Activated T-cell treated with anti-CD3 and anti-CD28 coated beads for 4 hours (primary cell): ENCODE measurements at regions not wholly inside any gene's neighbourhood (a gene's known extent, or its start where the extent isn't known, plus 50 kb on each side); places are given as distances from the start of the nearest gene placed in this dataset.

Experiments
- DNase-seq: peaks from one replicate; pipeline ENCODE4 v3.0.0-alpha.2; 2020

GRCh38 chr2:16021611-16022363, 81.4 kb downstream of the MYCN start:
- no peak for DNase-seq

- no peak for DNase-seq
Observed at GRCh38 chr2:16020389-16021008, 80.1 kb downstream of the MYCN start.

DNA sequence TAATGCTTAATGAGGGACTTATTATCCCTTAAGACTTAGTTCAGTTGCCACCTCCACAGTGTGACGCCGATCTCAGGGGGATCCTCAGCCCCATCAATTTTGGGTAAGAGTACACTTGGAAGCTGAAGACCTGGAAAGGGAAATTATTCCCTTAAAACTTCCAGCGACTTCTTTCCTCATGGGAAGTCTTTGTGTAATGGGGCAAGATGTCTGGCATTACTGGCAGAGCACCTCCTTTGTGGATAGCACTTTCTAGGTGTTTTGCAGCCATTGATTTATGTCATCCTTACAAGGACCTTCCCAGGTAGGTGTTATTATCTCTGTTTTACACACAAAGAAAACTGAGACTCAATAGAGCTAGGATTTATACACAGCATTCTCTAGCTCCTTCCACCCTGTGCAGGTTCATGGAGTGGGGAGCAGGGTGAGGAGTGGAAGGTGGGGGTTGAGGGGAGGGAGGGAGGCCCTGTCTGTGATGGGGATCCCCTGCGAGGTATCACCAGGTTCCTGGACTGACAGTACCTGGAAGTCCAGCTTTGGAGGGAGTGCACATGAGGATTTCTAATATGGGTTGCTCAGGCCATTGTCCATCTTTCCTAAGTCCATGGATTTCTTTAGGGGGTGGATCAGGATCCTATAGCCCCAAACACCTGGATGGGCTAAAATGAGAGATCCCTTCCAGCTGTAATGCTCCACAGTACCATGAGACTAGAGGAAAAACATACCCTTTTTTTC, 79.4 kb downstream of the MYCN start:
- no peak for DNase-seq

DNA sequence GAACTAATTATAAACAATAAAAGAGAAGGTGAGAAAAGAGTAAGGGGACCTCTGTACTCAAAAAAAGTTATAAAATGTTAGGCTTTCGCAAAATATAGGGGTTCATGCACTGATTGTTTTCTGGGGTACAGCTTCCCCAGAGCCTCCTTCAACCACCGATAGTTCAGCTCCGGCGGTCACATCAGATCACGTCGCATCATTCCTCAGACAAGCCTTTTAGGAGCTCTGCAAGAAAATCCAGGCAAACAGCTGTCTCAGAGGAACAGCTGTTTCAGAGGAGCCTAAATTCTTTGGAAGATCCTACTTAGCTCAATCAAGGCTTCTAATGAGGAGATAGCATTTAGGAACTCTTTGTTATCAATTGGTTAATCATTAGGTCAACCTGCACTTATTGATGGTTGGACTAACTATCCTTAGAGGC, 78.7 kb downstream of the MYCN start:
- DNase-seq = no peak

- DNase-seq = no peak
Observed at GRCh38 chr2:16018277-16019059, 78.1 kb downstream of the MYCN start.

DNA sequence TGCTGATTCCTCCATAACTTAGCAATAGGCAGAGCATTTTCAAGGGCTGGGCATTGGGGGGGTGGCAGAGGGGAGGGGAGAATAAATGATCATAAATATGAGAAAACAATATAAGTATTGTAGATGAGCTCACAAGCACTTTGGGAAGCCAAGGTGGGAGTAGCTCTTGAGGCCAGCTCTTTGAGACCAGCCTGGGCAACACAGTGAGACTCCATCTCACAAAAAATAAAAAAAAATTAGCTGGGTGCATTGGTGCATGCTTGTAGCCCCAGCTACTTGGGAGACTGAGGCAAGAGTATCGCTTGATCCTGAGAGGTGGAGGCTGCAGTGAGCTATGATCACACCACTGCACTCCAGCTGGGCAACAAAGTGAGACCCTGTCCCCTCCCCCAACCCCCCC, 75.9 kb downstream of the MYCN start:
- DNase-seq = no peak

DNA sequence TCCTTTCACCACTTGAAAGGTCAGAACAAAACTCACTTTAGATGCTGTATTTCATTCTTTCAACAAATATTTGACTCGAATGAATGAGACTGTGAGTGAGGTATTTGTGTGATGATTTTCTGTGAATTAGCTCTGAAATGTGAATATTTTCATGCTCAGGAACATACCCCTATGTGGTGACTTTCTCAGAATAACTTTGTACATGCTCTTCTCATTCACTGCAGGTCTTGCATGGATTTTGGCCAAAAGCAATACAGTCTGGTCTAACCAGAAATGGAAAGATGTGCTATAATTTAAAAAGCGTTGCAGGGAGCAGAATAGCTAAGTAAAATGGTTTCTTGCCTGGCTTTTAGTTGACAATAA, 75.5 kb downstream of the MYCN start:
- DNase-seq = no peak

- DNase-seq = no peak
Observed at GRCh38 chr2:16015210-16015902, 75.0 kb downstream of the MYCN start.

- DNase-seq = no peak
Observed at GRCh38 chr2:16014802-16015201, 74.5 kb downstream of the MYCN start.

DNA sequence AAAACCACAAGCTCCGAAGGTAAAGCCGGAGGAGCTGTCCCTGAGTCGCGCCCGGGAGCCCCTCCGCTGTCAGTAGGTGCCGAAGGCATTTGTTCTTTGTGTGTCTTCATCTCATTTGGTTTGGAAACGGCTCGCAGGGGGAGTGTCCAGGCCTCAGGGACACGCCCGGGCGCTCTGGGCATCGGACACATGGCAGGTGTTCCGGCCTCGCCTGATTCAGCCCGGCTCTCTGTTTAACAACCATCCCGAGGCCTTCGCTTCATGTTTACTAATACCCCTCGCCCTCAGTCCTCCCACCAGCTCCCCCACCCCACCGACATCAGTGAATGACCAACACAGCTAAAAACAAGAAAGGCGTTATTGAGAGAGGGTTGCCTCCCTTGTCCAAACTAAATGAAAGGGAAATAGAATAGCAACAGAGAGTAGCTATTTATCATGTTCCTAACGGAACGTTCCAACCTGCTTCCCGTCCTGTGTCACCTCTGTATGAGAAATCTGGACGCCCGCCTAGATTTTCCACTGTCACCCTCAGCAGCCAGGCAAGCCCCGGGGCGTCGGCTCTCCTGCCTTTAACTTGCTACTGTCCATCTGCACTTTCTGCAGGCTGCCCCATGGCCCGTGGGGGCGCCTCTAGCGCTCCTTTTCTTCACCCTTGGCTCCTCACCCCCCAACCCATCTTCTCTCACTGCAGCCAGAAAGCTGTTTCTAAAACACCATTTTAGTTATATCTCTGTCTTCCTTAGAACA, 73.9 kb downstream of the MYCN start:
- DNase-seq = no peak

DNA sequence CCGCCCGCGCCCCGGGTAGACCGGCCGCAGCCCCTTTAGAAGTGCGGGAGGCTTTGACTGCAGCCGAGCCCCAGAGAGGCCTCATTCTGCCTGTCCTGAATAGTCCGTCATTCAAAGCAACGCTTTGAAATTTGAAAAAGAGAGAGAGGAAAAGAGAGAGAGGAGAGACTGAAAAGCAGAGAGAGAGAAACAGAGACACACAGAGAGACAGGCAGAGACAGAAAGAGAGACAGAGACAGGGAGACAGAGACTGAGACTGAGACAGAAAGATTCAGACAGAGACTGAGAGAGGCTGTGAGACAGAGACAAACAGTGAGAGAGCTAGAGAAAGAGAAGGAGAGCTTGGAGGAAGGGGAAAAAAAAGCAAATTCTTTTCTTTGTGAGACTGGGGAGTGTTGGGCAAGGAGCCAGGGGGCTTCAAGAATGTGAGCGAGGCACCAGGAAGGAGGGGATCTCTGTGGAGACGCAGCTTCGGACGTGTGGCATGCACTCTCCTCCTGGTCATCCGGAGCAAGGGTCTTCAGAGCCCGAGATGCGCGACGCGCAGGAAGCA, 73.1 kb downstream of the MYCN start:
- DNase-seq = no peak

- DNase-seq = no peak
Observed at GRCh38 chr2:16012626-16013358, 72.4 kb downstream of the MYCN start.

- no peak for DNase-seq
Observed at GRCh38 chr2:16012029-16012596, 71.8 kb downstream of the MYCN start.

- no peak for DNase-seq
Observed at GRCh38 chr2:16011621-16011960, 71.2 kb downstream of the MYCN start.

DNA sequence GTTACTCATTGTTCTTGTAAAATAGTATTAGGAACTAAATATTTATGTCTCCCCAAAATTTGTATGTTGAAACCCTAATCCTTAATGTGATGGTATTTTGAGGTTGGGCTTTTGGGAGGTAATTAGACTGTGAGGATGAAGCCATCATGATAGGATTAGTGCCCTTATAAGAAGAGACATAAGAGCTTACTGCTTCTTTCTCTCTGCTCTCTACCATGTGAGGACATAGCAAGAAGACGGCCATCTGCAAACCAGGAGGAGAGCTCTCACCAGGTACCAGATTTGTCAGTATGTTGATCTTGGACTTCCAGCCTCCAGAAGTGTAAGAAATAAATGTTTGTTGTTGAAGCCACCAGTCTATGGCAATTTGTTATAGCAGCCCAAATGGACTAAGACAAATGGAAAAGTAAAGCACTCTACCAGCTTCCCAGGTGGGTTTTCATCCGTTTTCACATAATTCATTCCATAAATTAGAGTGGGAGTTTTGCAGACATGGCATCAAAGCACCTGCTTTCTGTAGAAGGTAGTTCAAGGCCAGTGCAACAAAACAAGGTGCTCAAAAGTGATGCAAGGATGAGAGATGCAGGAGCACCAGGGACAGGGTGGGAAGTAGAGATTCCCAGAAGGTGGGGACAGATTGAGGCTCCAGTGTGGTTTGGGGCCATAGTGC, 70.7 kb downstream of the MYCN start:
- no peak for DNase-seq

- no peak for DNase-seq
Observed at GRCh38 chr2:16010011-16010410, 69.7 kb downstream of the MYCN start.

DNA sequence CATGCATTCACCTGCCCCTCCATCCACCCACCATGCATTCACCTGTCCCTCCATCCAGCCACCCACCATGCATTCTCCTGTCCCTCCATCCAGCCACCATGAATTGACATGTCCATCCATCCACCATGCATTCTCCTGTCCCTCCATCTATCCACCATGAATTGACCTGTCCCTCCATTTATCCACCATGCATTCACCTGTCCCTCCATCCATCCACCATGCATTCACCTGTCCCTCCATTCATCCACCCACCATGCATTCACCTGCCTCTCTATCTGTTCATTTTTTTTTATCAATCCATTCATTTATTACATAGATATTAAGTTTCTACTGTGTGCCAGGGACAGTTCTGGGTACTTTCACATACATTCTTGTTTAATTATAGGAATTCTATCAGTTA, 69.2 kb downstream of the MYCN start:
- DNase-seq = no peak

GRCh38 chr2:16008856-16009255, 68.5 kb downstream of the MYCN start:
- no peak for DNase-seq

DNA sequence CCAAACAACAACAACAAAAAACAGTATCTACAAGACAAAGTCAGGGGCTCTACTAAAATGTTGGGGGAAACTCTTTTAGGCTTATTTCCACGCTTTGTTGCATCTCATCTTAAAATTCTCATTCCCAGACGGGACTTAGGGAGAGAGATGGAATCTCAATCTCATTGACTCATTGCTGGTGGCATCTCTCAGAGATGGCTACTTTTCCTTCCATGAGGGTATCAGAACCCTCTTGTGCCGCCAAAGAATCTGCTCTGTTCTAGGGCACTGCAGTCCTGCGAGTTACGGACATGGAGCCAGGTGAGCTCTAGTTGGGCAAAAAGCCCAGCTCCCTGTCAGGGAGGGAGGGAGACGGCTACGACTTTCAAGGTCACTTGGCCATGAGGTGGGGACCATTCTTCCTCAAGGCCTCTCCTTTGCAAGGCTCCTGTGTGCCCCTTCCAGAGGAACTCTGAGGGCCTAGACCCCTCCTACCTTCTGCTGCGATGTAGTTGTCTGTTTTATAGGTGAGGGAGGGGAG, 68.0 kb downstream of the MYCN start:
- DNase-seq = no peak
